ENCODE measurements at regions not wholly inside any gene's neighbourhood (a gene's known extent, or its start where the extent isn't known, plus 50 kb on each side); places are given as distances from the start of the nearest gene placed in this dataset.

DNA sequence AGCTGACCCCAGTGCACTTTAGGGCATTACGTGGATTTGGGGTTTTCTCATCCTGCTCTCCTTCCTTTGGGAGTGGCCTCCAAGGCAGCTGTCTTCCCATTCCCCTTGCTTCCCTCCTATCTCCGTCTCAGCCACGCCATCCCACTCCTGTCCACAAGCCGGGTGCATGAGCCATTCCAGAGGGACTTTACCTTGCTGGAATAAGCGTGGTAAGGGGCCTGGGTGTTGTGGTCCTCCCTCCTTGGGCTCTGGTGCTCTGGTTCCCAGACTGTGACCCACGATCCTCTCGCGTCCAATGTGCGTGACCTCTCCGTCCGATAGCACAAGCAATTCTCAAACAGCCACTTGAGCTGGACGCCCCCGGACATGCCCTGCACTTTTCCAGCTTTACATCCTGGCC, 60.6 kb upstream of the NKX2-2 start:
- CTCF ChIA-PET, result no interaction called here
- no peaks in the 10 kb centered on the region for H3K36me3 ChIP-seq (ENCODE audit: low read depth, low read length)
- TF ChIP-seq, protein P1, sequence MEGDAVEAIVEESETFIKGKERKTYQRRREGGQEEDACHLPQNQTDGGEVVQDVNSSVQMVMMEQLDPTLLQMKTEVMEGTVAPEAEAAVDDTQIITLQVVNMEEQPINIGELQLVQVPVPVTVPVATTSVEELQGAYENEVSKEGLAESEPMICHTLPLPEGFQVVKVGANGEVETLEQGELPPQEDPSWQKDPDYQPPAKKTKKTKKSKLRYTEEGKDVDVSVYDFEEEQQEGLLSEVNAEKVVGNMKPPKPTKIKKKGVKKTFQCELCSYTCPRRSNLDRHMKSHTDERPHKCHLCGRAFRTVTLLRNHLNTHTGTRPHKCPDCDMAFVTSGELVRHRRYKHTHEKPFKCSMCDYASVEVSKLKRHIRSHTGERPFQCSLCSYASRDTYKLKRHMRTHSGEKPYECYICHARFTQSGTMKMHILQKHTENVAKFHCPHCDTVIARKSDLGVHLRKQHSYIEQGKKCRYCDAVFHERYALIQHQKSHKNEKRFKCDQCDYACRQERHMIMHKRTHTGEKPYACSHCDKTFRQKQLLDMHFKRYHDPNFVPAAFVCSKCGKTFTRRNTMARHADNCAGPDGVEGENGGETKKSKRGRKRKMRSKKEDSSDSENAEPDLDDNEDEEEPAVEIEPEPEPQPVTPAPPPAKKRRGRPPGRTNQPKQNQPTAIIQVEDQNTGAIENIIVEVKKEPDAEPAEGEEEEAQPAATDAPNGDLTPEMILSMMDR (conservative IDR thresholded peaks at IDR 0.05; ENCODE audit: low read depth, low read length), result no peak
- no peak for TF ChIP-seq EZH2phosphoT487 (IDR thresholded peaks at IDR 0.05; ENCODE audit: borderline replicate concordance, low read length)
- no peak for TF ChIP-seq EZH2 (IDR thresholded peaks at IDR 0.05; ENCODE audit: low read length, unreplicated experiment)
- no peaks in the 10 kb centered on the region for H3K4me1 ChIP-seq (ENCODE audit: insufficient read depth, low read length)
- H3K79me2 ChIP-seq (ENCODE audit: low read length), result no peaks in the 10 kb centered on the region
- no peak overlapping the region for H3K4me2 ChIP-seq (ENCODE audit: low read length)
- no peak overlapping the region for H3K9ac ChIP-seq (ENCODE audit: low read length)
- no peak overlapping the region for H3K4me3 ChIP-seq (ENCODE audit: low read length)
- no peak overlapping the region for H3K27ac ChIP-seq (ENCODE audit: low read length)
- H3K9me3 ChIP-seq (ENCODE audit: low read length), result no peaks in the 10 kb centered on the region
- DNase-seq (no peak), ATAC-seq (no peak)
- intact Hi-C loops (cut with micrococcal nuclease), result loop anchor here (5.0 kb wide), 1 partner anchor 337 kb away; no protein-coding TSS in a partner anchor
- BruUV-seq (replicated peaks), result no TSS peak
- H2AFZ ChIP-seq (ENCODE audit: low read length), result no peak overlapping the region
- H3F3A ChIP-seq (ENCODE audit: low read length, unreplicated experiment), result no peaks in the 10 kb centered on the region
- H3K9me2 ChIP-seq (replicated peaks; ENCODE audit: low read length), result no peaks in the 10 kb centered on the region
- no peaks in the 10 kb centered on the region for H4K20me1 ChIP-seq (ENCODE audit: low read length)
- POLR2A ChIA-PET (ENCODE audit: unreplicated experiment), result no interaction called here
- H3K27me3 ChIP-seq (ENCODE audit: low read length), result peaks cover 70% of the 10 kb centered on the region

DNA sequence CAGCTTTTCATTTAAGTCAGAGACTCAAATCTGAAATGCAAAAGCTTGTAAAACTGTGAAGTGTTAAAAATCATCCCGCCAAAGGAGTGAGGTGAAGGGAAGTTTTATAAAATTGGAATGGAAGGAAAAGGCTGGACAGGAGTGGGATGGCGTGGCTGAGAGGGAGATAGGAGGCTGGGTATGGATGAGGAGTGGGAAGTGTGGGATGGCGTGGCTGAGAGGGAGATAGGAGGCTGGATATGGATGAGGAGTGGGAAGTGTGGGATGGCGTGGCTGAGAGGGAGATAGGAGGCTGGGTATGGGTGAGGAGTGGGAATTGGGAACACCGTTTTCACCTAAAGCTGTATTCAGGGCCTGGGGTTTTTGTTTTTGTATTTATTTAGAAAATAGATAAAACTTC, 59.4 kb upstream of the NKX2-2 start:
- TF ChIP-seq EZH2 (IDR thresholded peaks at IDR 0.05; ENCODE audit: low read length, unreplicated experiment) (no peak), EZH2phosphoT487 (IDR thresholded peaks at IDR 0.05; ENCODE audit: borderline replicate concordance, low read length) (no peak)
- TF ChIP-seq, protein P1 (conservative IDR thresholded peaks at IDR 0.05; ENCODE audit: low read depth, low read length), result no peak
- ATAC-seq (no peak), DNase-seq (no peak)
- ChIA-PET CTCF (no interaction called here), POLR2A (ENCODE audit: unreplicated experiment) (no interaction called here)
- Histone ChIP-seq H3K9me2 (replicated peaks; ENCODE audit: low read length) (no peaks in the 10 kb centered on the region), H3K4me2 (ENCODE audit: low read length) (no peak overlapping the region), H2AFZ (ENCODE audit: low read length) (no peak overlapping the region), H3K4me1 (ENCODE audit: insufficient read depth, low read length) (no peaks in the 10 kb centered on the region), H3K9me3 (ENCODE audit: low read length) (no peaks in the 10 kb centered on the region), H3F3A (ENCODE audit: low read length, unreplicated experiment) (no peaks in the 10 kb centered on the region), H3K9ac (ENCODE audit: low read length) (no peak overlapping the region), H3K4me3 (ENCODE audit: low read length) (no peak overlapping the region), H4K20me1 (ENCODE audit: low read length) (no peaks in the 10 kb centered on the region), H3K27ac (ENCODE audit: low read length) (no peak overlapping the region), H3K79me2 (ENCODE audit: low read length) (no peaks in the 10 kb centered on the region), H3K36me3 (ENCODE audit: low read depth, low read length) (no peaks in the 10 kb centered on the region), H3K27me3 (ENCODE audit: low read length) (peaks cover 65% of the 10 kb centered on the region)
- intact Hi-C loops (cut with micrococcal nuclease), result loop anchor here (2.0 to 5.0 kb wide), 2 partner anchors 336 to 712 kb away; no protein-coding TSS in a partner anchor
- no TSS peak for BruUV-seq (replicated peaks)

DNA sequence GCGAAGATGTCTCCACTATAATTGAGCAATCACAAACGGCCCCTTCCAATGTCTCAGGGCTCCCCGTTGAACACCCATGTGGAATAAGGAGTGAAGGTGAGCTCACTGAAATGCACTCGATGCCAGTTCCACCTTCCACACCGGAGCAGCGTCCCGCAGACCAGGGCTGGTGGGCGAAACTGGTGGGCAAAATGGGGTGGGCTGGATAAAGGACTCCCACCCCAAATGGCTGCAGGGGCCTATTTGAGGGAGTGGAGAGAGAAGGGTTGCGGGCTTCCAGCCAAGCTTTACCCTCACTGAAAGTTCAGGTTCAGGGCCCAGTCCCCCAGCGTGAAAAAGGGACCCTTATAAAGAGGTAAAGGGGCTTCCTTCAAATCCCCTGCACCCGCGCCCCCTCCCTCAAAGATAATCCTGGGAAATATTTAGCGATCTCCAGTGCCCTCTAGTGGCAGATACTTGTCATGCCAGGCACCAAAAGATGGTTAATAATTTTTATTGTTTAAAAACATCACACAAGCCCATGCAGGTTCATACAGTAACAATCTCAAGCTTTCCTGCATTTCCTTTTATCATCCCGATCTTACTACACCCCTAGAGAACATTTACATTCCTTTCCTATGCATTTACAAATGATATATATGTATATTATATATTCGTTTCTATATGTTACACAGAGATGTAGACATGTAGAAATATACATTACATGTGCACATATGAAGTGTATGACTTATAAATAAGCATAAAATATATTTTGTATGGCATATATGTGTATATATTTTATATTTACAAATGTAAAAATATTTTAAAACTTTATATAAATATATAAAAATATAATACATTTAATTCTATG, 58.2 kb upstream of the NKX2-2 start:
- H3K36me3 ChIP-seq (ENCODE audit: low read depth, low read length), result no peaks in the 10 kb centered on the region
- ATAC-seq (no peak; the same call in 1 of the 2 replicates), DNase-seq (peak; percentile 34)
- no peak overlapping the region for H3K27ac ChIP-seq (ENCODE audit: low read length)
- BruUV-seq (replicated peaks), result no TSS peak
- no peak for TF ChIP-seq EZH2 (IDR thresholded peaks at IDR 0.05; ENCODE audit: low read length, unreplicated experiment)
- TF ChIP-seq, protein P1 (conservative IDR thresholded peaks at IDR 0.05; ENCODE audit: low read depth, low read length), result peak; percentile 95
- intact Hi-C loops (cut with micrococcal nuclease), result loop anchor here (1.0 to 5.0 kb wide), 3 partner anchors 335 to 735 kb away; no protein-coding TSS in a partner anchor
- H3K9me3 ChIP-seq (ENCODE audit: low read length), result no peaks in the 10 kb centered on the region
- CTCF ChIA-PET, result no interaction called here
- H3K9ac ChIP-seq (ENCODE audit: low read length), result no peak overlapping the region
- no peaks in the 10 kb centered on the region for H3F3A ChIP-seq (ENCODE audit: low read length, unreplicated experiment)
- no peak overlapping the region for H2AFZ ChIP-seq (ENCODE audit: low read length)
- H3K4me1 ChIP-seq (ENCODE audit: insufficient read depth, low read length), result no peaks in the 10 kb centered on the region
- H3K79me2 ChIP-seq (ENCODE audit: low read length), result no peaks in the 10 kb centered on the region
- no peak overlapping the region for H3K4me2 ChIP-seq (ENCODE audit: low read length)
- H3K27me3 ChIP-seq (ENCODE audit: low read length), result peaks cover 65% of the 10 kb centered on the region
- no peak overlapping the region for H3K4me3 ChIP-seq (ENCODE audit: low read length)
- POLR2A ChIA-PET (ENCODE audit: unreplicated experiment), result no interaction called here
- no peaks in the 10 kb centered on the region for H4K20me1 ChIP-seq (ENCODE audit: low read length)
- no peaks in the 10 kb centered on the region for H3K9me2 ChIP-seq (replicated peaks; ENCODE audit: low read length)
